ENCODE measurements at regions not wholly inside any gene's neighbourhood (a gene's known extent, or its start where the extent isn't known, plus 50 kb on each side); places are given as distances from the start of the nearest gene placed in this dataset.

DNA sequence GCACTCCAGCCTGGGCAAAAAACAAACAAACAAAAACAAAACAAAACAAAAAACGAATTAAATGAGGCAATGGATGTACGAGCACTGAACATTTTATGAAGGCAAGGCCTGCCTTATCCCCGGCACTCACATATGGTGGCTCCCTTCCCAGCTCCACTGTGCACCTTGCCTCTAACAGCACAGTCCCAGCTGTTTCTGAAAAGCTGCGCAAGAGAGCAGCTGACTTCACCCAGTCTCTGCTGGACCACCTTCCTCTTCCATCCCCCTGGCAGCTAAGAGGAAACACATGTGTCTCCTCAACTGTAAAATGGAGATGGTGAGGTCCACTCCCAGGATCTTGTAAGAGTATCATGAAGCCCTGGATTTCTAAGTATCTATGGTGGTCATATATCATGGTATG, 100.7 kb downstream of the KLF4 start:
- no peak overlapping the region for H3K27ac Mint-ChIP-seq

DNA sequence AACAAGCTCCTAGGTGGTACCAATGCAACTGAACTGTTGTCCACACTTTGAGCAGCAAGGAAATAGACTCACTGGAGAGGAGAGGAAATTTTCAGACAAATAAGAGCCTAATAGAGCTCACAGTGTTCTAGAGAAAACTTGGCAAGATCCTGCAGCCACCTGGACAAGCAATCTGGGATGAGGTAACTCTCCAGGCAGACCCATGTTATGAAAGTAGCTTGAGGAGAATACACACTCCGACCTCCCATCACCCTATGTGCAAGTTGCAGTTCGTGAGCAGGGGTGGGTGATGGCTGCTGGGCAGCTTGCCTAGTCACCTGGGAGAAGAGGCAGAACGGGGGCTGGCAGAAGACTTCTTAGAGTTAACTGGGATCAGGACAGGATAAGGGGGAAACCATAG, 102.2 kb downstream of the KLF4 start:
- peaks cover 2% of the 10 kb centered on the region for H3K27me3 Mint-ChIP-seq (ENCODE audit: low read depth)
- CTCF ChIA-PET = interaction anchor here (1.0 to 1.1 kb wide), 2 partner anchors 38 to 46 kb away, joined by 3 read pairs; no protein-coding TSS in a partner anchor
- no peak for ATAC-seq
- H3K4me1 Mint-ChIP-seq = no peaks in the 10 kb centered on the region
- no peak overlapping the region for H3K27ac Mint-ChIP-seq
- no peak overlapping the region for H3K4me3 Mint-ChIP-seq
- no peaks in the 10 kb centered on the region for H3K36me3 Mint-ChIP-seq
- POLR2A ChIA-PET = no interaction called here
- TF ChIP-seq, protein P1, sequence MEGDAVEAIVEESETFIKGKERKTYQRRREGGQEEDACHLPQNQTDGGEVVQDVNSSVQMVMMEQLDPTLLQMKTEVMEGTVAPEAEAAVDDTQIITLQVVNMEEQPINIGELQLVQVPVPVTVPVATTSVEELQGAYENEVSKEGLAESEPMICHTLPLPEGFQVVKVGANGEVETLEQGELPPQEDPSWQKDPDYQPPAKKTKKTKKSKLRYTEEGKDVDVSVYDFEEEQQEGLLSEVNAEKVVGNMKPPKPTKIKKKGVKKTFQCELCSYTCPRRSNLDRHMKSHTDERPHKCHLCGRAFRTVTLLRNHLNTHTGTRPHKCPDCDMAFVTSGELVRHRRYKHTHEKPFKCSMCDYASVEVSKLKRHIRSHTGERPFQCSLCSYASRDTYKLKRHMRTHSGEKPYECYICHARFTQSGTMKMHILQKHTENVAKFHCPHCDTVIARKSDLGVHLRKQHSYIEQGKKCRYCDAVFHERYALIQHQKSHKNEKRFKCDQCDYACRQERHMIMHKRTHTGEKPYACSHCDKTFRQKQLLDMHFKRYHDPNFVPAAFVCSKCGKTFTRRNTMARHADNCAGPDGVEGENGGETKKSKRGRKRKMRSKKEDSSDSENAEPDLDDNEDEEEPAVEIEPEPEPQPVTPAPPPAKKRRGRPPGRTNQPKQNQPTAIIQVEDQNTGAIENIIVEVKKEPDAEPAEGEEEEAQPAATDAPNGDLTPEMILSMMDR (IDR thresholded peaks at IDR 0.05) = no peak
- TF ChIP-seq JUN (CRISPR knock-in tag; IDR thresholded peaks at IDR 0.05) = no peak
- DNase-seq (ENCODE audit: low spot score) = no peak
- no peaks in the 10 kb centered on the region for H3K9me3 Mint-ChIP-seq

More for the DNA sequence above, 100.7 kb downstream of the KLF4 start:
- ATAC-seq (no peak), DNase-seq (ENCODE audit: low spot score) (no peak)
- TF ChIP-seq ZNF396 (CRISPR knock-in tag; IDR thresholded peaks at IDR 0.05; ENCODE audit: borderline replicate concordance) (no peak), RORB (CRISPR knock-in tag; IDR thresholded peaks at IDR 0.05) (no peak)
- TF ChIP-seq, protein P2, sequence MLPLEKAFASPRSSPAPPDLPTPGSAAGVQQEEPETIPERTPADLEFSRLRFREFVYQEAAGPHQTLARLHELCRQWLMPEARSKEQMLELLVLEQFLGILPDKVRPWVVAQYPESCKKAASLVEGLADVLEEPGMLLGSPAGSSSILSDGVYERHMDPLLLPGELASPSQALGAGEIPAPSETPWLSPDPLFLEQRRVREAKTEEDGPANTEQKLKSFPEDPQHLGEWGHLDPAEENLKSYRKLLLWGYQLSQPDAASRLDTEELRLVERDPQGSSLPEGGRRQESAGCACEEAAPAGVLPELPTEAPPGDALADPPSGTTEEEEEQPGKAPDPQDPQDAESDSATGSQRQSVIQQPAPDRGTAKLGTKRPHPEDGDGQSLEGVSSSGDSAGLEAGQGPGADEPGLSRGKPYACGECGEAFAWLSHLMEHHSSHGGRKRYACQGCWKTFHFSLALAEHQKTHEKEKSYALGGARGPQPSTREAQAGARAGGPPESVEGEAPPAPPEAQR (CRISPR knock-in tag; IDR thresholded peaks at IDR 0.05) = no peak
- TF ChIP-seq, protein P3, sequence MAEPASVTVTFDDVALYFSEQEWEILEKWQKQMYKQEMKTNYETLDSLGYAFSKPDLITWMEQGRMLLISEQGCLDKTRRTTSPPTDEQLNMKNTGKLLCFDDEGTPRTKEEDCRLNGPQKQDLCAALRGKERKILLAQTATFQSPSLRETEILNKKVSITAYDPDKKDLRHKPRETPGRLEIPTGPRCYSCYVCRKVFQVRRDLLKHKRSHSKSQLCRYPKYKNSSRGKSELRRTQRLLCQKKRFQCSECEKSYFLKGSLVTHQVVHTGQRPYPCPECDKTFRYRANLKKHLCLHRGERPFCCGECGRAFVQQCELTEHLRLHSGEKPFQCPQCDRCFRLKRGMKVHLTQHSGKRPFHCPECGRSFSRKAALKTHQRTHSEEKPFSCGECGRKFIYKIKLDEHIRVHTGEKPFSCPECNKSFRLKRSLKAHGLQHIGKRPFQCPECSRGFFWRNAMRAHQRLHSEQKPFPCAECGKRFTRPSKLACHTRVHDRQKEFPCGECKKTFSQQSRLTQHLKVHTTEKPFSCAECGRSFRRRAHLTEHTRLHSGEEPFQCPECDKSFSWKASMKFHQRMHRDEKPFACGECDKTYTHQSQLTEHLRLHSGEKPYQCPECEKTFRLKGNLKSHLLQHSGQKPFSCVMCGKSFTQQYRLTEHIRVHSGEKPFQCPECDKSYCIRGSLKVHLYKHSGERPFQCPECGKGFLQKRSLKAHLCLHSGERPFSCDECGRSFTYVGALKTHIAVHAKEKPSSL (CRISPR knock-in tag; conservative IDR thresholded peaks at IDR 0.05) = no peak
- POLR2A ChIA-PET = no interaction called here
- H3K36me3 Mint-ChIP-seq = no peaks in the 10 kb centered on the region
- H3K27me3 Mint-ChIP-seq (ENCODE audit: low read depth) = no peaks in the 10 kb centered on the region; the same call in 1 of the 2 replicates
- no peaks in the 10 kb centered on the region for H3K9me3 Mint-ChIP-seq
- CTCF ChIA-PET = no interaction called here
- H3K4me1 Mint-ChIP-seq = no peaks in the 10 kb centered on the region
- no peak overlapping the region for H3K4me3 Mint-ChIP-seq

DNA sequence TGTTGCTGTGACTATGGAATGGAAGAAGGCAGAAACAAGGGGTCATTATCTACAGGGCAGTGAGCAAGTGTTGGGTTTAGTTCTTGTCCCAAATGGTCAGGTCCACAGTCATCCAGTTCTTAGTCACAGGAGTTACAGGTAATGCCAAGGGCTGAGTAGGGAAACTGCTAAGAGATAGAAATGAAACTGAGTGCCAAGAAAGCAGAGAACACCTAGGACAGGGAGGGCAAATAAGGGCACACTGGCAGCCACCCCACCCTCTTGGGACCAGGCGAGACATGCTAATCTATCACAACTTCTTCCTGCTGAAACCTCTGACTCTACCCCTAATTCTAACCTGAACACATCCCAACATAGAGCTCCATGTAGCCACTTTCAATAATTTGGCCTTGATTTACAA, 103.2 kb downstream of the KLF4 start:
- no peak for ATAC-seq
- DNase-seq (ENCODE audit: low spot score) = no peak
- Mint-ChIP-seq H3K9me3 (no peaks in the 10 kb centered on the region), H3K36me3 (no peaks in the 10 kb centered on the region), H3K27me3 (ENCODE audit: low read depth) (peaks cover 2% of the 10 kb centered on the region), H3K4me3 (no peak overlapping the region), H3K4me1 (no peaks in the 10 kb centered on the region), H3K27ac (no peak overlapping the region)
- CTCF ChIA-PET = interaction anchor here (1.3 to 2.0 kb wide), 3 partner anchors 39 to 79 kb away, joined by 4 to 10 read pairs (median 5); no protein-coding TSS in a partner anchor
- POLR2A ChIA-PET = no interaction called here
- TF ChIP-seq, protein P4, sequence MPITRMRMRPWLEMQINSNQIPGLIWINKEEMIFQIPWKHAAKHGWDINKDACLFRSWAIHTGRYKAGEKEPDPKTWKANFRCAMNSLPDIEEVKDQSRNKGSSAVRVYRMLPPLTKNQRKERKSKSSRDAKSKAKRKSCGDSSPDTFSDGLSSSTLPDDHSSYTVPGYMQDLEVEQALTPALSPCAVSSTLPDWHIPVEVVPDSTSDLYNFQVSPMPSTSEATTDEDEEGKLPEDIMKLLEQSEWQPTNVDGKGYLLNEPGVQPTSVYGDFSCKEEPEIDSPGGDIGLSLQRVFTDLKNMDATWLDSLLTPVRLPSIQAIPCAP (CRISPR knock-in tag; IDR thresholded peaks at IDR 0.05) = no peak
- TF ChIP-seq ZNF423 (CRISPR knock-in tag; IDR thresholded peaks at IDR 0.05) = no peak
- TF ChIP-seq JUN (CRISPR knock-in tag; IDR thresholded peaks at IDR 0.05) = no peak
- TF ChIP-seq, protein P5, sequence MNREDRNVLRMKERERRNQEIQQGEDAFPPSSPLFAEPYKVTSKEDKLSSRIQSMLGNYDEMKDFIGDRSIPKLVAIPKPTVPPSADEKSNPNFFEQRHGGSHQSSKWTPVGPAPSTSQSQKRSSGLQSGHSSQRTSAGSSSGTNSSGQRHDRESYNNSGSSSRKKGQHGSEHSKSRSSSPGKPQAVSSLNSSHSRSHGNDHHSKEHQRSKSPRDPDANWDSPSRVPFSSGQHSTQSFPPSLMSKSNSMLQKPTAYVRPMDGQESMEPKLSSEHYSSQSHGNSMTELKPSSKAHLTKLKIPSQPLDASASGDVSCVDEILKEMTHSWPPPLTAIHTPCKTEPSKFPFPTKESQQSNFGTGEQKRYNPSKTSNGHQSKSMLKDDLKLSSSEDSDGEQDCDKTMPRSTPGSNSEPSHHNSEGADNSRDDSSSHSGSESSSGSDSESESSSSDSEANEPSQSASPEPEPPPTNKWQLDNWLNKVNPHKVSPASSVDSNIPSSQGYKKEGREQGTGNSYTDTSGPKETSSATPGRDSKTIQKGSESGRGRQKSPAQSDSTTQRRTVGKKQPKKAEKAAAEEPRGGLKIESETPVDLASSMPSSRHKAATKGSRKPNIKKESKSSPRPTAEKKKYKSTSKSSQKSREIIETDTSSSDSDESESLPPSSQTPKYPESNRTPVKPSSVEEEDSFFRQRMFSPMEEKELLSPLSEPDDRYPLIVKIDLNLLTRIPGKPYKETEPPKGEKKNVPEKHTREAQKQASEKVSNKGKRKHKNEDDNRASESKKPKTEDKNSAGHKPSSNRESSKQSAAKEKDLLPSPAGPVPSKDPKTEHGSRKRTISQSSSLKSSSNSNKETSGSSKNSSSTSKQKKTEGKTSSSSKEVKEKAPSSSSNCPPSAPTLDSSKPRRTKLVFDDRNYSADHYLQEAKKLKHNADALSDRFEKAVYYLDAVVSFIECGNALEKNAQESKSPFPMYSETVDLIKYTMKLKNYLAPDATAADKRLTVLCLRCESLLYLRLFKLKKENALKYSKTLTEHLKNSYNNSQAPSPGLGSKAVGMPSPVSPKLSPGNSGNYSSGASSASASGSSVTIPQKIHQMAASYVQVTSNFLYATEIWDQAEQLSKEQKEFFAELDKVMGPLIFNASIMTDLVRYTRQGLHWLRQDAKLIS (CRISPR knock-in tag; IDR thresholded peaks at IDR 0.05; ENCODE audit: borderline replicate concordance) = no peak
- TF ChIP-seq ETV6 (CRISPR knock-in tag; IDR thresholded peaks at IDR 0.05) = no peak
- TF ChIP-seq, protein P6, sequence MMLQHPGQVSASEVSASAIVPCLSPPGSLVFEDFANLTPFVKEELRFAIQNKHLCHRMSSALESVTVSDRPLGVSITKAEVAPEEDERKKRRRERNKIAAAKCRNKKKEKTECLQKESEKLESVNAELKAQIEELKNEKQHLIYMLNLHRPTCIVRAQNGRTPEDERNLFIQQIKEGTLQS (CRISPR knock-in tag; conservative IDR thresholded peaks at IDR 0.05) = no peak
- TF ChIP-seq, protein P7, sequence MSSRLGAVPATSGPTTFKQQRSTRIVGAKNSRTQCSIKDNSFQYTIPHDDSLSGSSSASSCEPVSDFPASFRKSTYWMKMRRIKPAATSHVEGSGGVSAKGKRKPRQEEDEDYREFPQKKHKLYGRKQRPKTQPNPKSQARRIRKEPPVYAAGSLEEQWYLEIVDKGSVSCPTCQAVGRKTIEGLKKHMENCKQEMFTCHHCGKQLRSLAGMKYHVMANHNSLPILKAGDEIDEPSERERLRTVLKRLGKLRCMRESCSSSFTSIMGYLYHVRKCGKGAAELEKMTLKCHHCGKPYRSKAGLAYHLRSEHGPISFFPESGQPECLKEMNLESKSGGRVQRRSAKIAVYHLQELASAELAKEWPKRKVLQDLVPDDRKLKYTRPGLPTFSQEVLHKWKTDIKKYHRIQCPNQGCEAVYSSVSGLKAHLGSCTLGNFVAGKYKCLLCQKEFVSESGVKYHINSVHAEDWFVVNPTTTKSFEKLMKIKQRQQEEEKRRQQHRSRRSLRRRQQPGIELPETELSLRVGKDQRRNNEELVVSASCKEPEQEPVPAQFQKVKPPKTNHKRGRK (CRISPR knock-in tag; IDR thresholded peaks at IDR 0.05; ENCODE audit: borderline replicate concordance) = no peak
- TF ChIP-seq, protein P8, sequence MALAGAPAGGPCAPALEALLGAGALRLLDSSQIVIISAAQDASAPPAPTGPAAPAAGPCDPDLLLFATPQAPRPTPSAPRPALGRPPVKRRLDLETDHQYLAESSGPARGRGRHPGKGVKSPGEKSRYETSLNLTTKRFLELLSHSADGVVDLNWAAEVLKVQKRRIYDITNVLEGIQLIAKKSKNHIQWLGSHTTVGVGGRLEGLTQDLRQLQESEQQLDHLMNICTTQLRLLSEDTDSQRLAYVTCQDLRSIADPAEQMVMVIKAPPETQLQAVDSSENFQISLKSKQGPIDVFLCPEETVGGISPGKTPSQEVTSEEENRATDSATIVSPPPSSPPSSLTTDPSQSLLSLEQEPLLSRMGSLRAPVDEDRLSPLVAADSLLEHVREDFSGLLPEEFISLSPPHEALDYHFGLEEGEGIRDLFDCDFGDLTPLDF (CRISPR knock-in tag; IDR thresholded peaks at IDR 0.05) = no peak
- TF ChIP-seq, protein P9, sequence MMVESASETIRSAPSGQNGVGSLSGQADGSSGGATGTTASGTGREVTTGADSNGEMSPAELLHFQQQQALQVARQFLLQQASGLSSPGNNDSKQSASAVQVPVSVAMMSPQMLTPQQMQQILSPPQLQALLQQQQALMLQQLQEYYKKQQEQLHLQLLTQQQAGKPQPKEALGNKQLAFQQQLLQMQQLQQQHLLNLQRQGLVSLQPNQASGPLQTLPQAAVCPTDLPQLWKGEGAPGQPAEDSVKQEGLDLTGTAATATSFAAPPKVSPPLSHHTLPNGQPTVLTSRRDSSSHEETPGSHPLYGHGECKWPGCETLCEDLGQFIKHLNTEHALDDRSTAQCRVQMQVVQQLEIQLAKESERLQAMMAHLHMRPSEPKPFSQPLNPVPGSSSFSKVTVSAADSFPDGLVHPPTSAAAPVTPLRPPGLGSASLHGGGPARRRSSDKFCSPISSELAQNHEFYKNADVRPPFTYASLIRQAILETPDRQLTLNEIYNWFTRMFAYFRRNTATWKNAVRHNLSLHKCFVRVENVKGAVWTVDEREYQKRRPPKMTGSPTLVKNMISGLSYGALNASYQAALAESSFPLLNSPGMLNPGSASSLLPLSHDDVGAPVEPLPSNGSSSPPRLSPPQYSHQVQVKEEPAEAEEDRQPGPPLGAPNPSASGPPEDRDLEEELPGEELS (CRISPR knock-in tag; IDR thresholded peaks at IDR 0.05) = no peak
- TF ChIP-seq ATF1 (CRISPR knock-in tag; IDR thresholded peaks at IDR 0.05) = no peak
- no peak for TF ChIP-seq GABPB1 (CRISPR knock-in tag; IDR thresholded peaks at IDR 0.05)

Data from WTC11 (cell line).